ENCODE measurements at regions not wholly inside any gene's neighbourhood (a gene's known extent, or its start where the extent isn't known, plus 50 kb on each side); places are given as distances from the start of the nearest gene placed in this dataset.
"Not testable (repeated sequence)": the region's sequence is repeated elsewhere in the genome, so short reads cannot be mapped to it uniquely, and the experiment has no call there.

- Histone ChIP-seq H3K9ac (ENCODE audit: low read length) (no peak overlapping the region), H3K4me3 (ENCODE audit: low read length) (no peak overlapping the region), H3K4me1 (ENCODE audit: low read length) (no peaks in the 10 kb centered on the region), H3K36me3 (replicated peaks; ENCODE audit: insufficient read depth, low read length) (no peaks in the 10 kb centered on the region), H3F3A (ENCODE audit: insufficient read depth, low read length) (no peaks in the 10 kb centered on the region), H2AFZ (ENCODE audit: low read length) (no peak overlapping the region), H3K79me2 (ENCODE audit: low read length) (no peaks in the 10 kb centered on the region), H3K27me3 (replicated peaks; ENCODE audit: insufficient read depth, low read length) (no peaks in the 10 kb centered on the region), H3K27ac (ENCODE audit: low read length) (no peak overlapping the region), H3K9me2 (replicated peaks; ENCODE audit: insufficient read depth, low read length) (no peaks in the 10 kb centered on the region), H4K20me1 (ENCODE audit: insufficient read depth, low read length) (no peaks in the 10 kb centered on the region), H3K4me2 (ENCODE audit: low read depth, low read length) (no peak overlapping the region), H3K9me3 (replicated peaks; ENCODE audit: insufficient read depth, low read length) (no peaks in the 10 kb centered on the region)
- DNase-seq: no peak
- TF ChIP-seq EZH2phosphoT487 (IDR thresholded peaks at IDR 0.05; ENCODE audit: low read length) (no peak), CTCF (IDR thresholded peaks at IDR 0.05; ENCODE audit: low read length) (no peak), EZH2 (optimal IDR thresholded peaks at IDR 0.05; ENCODE audit: low read depth, low read length) (no peak)
These were observed 340.8 kb upstream of the NDST4 start for GRCh38 chr4:115454228-115454627.

GRCh38 chr4:115453416-115453815 is 340.0 kb upstream of the NDST4 start:
- no peaks in the 10 kb centered on the region for H3K36me3 ChIP-seq (replicated peaks; ENCODE audit: insufficient read depth, low read length)
- H3K9me2 ChIP-seq (replicated peaks; ENCODE audit: insufficient read depth, low read length): no peaks in the 10 kb centered on the region
- H3K27me3 ChIP-seq (replicated peaks; ENCODE audit: insufficient read depth, low read length): no peaks in the 10 kb centered on the region
- no peak for DNase-seq
- H3F3A ChIP-seq (ENCODE audit: insufficient read depth, low read length): no peaks in the 10 kb centered on the region
- H3K9ac ChIP-seq (ENCODE audit: low read length): no peak overlapping the region
- H3K4me3 ChIP-seq (ENCODE audit: low read length): no peak overlapping the region
- H2AFZ ChIP-seq (ENCODE audit: low read length): no peak overlapping the region
- H3K9me3 ChIP-seq (replicated peaks; ENCODE audit: insufficient read depth, low read length): no peaks in the 10 kb centered on the region
- no peaks in the 10 kb centered on the region for H4K20me1 ChIP-seq (ENCODE audit: insufficient read depth, low read length)
- no peak overlapping the region for H3K27ac ChIP-seq (ENCODE audit: low read length)
- TF ChIP-seq EZH2phosphoT487 (IDR thresholded peaks at IDR 0.05; ENCODE audit: low read length) (no peak), CTCF (IDR thresholded peaks at IDR 0.05; ENCODE audit: low read length) (no peak), EZH2 (optimal IDR thresholded peaks at IDR 0.05; ENCODE audit: low read depth, low read length) (no peak)
- no peaks in the 10 kb centered on the region for H3K79me2 ChIP-seq (ENCODE audit: low read length)
- H3K4me2 ChIP-seq (ENCODE audit: low read depth, low read length): no peak overlapping the region
- H3K4me1 ChIP-seq (ENCODE audit: low read length): no peaks in the 10 kb centered on the region

GRCh38 chr4:115452229-115452628 is 338.8 kb upstream of the NDST4 start:
- H3K4me1 ChIP-seq (ENCODE audit: low read length); H3K9me3 ChIP-seq (replicated peaks; ENCODE audit: insufficient read depth, low read length); H3K4me3 ChIP-seq (ENCODE audit: low read length); H3K9me2 ChIP-seq (replicated peaks; ENCODE audit: insufficient read depth, low read length); H3K36me3 ChIP-seq (replicated peaks; ENCODE audit: insufficient read depth, low read length); H4K20me1 ChIP-seq (ENCODE audit: insufficient read depth, low read length); H3K9ac ChIP-seq (ENCODE audit: low read length); H2AFZ ChIP-seq (ENCODE audit: low read length); H3K79me2 ChIP-seq (ENCODE audit: low read length); DNase-seq; H3K27me3 ChIP-seq (replicated peaks; ENCODE audit: insufficient read depth, low read length); H3F3A ChIP-seq (ENCODE audit: insufficient read depth, low read length); H3K4me2 ChIP-seq (ENCODE audit: low read depth, low read length); H3K27ac ChIP-seq (ENCODE audit: low read length): not testable (repeated sequence)

GRCh38 chr4:115437739-115438138 is 324.3 kb upstream of the NDST4 start:
- no peak for DNase-seq
- no peak for TF ChIP-seq CTCF (IDR thresholded peaks at IDR 0.05; ENCODE audit: low read length)
- no peak for TF ChIP-seq EZH2 (optimal IDR thresholded peaks at IDR 0.05; ENCODE audit: low read depth, low read length)
- TF ChIP-seq EZH2phosphoT487 (IDR thresholded peaks at IDR 0.05; ENCODE audit: low read length): no peak
- no peaks in the 10 kb centered on the region for H3K79me2 ChIP-seq (ENCODE audit: low read length)
- H3K9ac ChIP-seq (ENCODE audit: low read length): no peak overlapping the region
- no peaks in the 10 kb centered on the region for H4K20me1 ChIP-seq (ENCODE audit: insufficient read depth, low read length)
- no peak overlapping the region for H2AFZ ChIP-seq (ENCODE audit: low read length)
- H3K27ac ChIP-seq (ENCODE audit: low read length): no peak overlapping the region
- no peaks in the 10 kb centered on the region for H3K9me2 ChIP-seq (replicated peaks; ENCODE audit: insufficient read depth, low read length)
- no peak overlapping the region for H3K4me2 ChIP-seq (ENCODE audit: low read depth, low read length)
- no peaks in the 10 kb centered on the region for H3K27me3 ChIP-seq (replicated peaks; ENCODE audit: insufficient read depth, low read length)
- no peaks in the 10 kb centered on the region for H3F3A ChIP-seq (ENCODE audit: insufficient read depth, low read length)
- no peaks in the 10 kb centered on the region for H3K4me1 ChIP-seq (ENCODE audit: low read length)
- H3K36me3 ChIP-seq (replicated peaks; ENCODE audit: insufficient read depth, low read length): no peaks in the 10 kb centered on the region
- H3K9me3 ChIP-seq (replicated peaks; ENCODE audit: insufficient read depth, low read length): no peaks in the 10 kb centered on the region
- no peak overlapping the region for H3K4me3 ChIP-seq (ENCODE audit: low read length)

Data from MM.1S (cell line).